ENCODE measurements at regions not wholly inside any gene's neighbourhood (a gene's known extent, or its start where the extent isn't known, plus 50 kb on each side); places are given as distances from the start of the nearest gene placed in this dataset.

DNA sequence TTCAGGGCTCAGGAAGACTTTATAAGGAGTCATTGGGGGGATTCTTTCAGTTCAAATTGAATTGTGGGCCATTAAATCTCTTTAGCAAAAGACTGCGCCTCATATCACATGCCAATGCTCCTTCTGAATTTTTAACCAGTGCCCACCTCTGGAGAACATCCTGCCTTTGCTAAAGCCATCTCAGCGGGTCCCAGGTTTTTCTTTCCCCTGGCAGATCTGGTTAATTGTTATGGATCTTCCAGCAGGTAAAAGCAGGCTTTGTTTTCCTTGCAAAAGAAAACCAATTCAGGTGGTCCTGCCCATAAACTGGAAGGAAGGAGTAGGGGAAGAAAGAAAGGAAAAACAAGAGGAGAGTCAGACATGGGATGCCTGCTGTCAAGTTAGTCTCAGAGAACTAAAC is 298.2 kb downstream of the LRFN2 start:
- TF ChIP-seq, protein P1, sequence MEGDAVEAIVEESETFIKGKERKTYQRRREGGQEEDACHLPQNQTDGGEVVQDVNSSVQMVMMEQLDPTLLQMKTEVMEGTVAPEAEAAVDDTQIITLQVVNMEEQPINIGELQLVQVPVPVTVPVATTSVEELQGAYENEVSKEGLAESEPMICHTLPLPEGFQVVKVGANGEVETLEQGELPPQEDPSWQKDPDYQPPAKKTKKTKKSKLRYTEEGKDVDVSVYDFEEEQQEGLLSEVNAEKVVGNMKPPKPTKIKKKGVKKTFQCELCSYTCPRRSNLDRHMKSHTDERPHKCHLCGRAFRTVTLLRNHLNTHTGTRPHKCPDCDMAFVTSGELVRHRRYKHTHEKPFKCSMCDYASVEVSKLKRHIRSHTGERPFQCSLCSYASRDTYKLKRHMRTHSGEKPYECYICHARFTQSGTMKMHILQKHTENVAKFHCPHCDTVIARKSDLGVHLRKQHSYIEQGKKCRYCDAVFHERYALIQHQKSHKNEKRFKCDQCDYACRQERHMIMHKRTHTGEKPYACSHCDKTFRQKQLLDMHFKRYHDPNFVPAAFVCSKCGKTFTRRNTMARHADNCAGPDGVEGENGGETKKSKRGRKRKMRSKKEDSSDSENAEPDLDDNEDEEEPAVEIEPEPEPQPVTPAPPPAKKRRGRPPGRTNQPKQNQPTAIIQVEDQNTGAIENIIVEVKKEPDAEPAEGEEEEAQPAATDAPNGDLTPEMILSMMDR (conservative IDR thresholded peaks at IDR 0.05), result no peak
- TF ChIP-seq EZH2 (IDR thresholded peaks at IDR 0.05; ENCODE audit: low read depth), result no peak
